Tibial artery (tissue), 4 donors: ENCODE measurements at regions not wholly inside any gene's neighbourhood (a gene's known extent, or its start where the extent isn't known, plus 50 kb on each side); places are given as distances from the start of the nearest gene placed in this dataset.

Experiments
- DNase-seq, 2 donors: peaks; one replicate each; pipeline ENCODE4 v3.0.0-alpha.2; 2019
- H3K27ac ChIP-seq, 2 donors: fragments of 200-600 bp; sonication (generic) in 1 of 2; 1 replicate in 1 of 2; 2 replicates in 1 of 2; pipeline ENCODE4 v1.5.1; 2018 to 2019; ENCODE audit warnings: mild to moderate bottlenecking in 1 of 2
- H3K27me3 ChIP-seq, 2 donors: fragments of 200-600 bp; sonication (generic) in 1 of 2; one replicate each; pipeline versions ENCODE4 v1.5.1 to v1.6.0; 2016 to 2019
- H3K36me3 ChIP-seq, 3 donors: fragments of 200-600 bp; sonication (generic) in 2 of 3; one replicate each; pipeline ENCODE4 v1.5.1; 2016 to 2019; ENCODE audit warnings: mild to moderate bottlenecking in 2 of 3
- H3K4me1 ChIP-seq, 4 donors: fragments of 200-600 bp; sonication (generic) in 2 of 4; 1 replicate in 3 of 4; 2 replicates in 1 of 4; pipeline ENCODE4 v1.5.1; 2016 to 2019
- H3K4me3 ChIP-seq, 2 donors: fragments of 200-600 bp; sonication (generic) in 1 of 2; 1 replicate in 1 of 2; 2 replicates in 1 of 2; pipeline ENCODE4 v1.5.1; 2018 to 2019; ENCODE audit warnings: mild to moderate bottlenecking in 2 of 2
- H3K9me3 ChIP-seq, 3 donors: fragments of 200-600 bp; sonication (generic) in 1 of 3; one replicate each; pipeline ENCODE4 v1.5.1; 2016 to 2019
- intact Hi-C: fragments of 100-400 bp; cut with DNase I; formaldehyde crosslinking; loops from one replicate; pipeline ENCODE4 v1.15.0; 2023; ENCODE audit warnings: low total_unique reads
- TF ChIP-seq, protein P1 (sequence below), 2 experiments: fragments of 200-600 bp in 1 of 2; fragments of 450-650 bp in 1 of 2; IDR thresholded peaks; one replicate each; pipeline ENCODE4 v1.5.1; 2017 to 2019; ENCODE audit warnings: antibody characterized with exemption in 2 of 2, mild to moderate bottlenecking in 1 of 2, moderate library complexity in 1 of 2

DNA sequence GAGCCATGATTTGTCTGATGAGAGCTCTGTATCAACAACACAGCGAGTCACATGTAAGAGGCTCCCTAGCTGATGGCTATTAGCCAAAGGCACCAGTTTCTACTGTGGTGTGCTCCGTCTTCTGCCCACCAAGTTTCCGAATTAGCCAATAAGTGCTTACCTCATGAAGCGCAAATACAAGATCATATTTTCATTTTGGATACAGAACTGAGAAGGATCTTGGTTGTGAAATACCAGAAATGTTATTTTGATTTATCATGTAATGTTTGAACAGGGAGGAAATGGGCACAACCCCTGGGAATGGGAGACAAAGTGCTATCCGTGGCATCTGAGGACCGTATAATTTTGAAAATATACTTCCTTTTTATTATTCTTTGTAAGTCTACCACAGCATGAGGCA, 234.3 kb downstream of the DACT1 start:
- H3K27ac ChIP-seq: no peak overlapping the region
- peaks cover 0 to 15% (median 11%) of the 10 kb centered on the region in 4 donors for H3K4me1 ChIP-seq
- no peaks in the 10 kb centered on the region for H3K9me3 ChIP-seq
- no peaks in the 10 kb centered on the region for H3K27me3 ChIP-seq
- H3K4me3 ChIP-seq: no peak overlapping the region
- TF ChIP-seq, protein P1, sequence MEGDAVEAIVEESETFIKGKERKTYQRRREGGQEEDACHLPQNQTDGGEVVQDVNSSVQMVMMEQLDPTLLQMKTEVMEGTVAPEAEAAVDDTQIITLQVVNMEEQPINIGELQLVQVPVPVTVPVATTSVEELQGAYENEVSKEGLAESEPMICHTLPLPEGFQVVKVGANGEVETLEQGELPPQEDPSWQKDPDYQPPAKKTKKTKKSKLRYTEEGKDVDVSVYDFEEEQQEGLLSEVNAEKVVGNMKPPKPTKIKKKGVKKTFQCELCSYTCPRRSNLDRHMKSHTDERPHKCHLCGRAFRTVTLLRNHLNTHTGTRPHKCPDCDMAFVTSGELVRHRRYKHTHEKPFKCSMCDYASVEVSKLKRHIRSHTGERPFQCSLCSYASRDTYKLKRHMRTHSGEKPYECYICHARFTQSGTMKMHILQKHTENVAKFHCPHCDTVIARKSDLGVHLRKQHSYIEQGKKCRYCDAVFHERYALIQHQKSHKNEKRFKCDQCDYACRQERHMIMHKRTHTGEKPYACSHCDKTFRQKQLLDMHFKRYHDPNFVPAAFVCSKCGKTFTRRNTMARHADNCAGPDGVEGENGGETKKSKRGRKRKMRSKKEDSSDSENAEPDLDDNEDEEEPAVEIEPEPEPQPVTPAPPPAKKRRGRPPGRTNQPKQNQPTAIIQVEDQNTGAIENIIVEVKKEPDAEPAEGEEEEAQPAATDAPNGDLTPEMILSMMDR (IDR thresholded peaks at IDR 0.05): no peak
- intact Hi-C loops: no loop called here
- no peaks in the 10 kb centered on the region for H3K36me3 ChIP-seq
- no peak for DNase-seq

DNA sequence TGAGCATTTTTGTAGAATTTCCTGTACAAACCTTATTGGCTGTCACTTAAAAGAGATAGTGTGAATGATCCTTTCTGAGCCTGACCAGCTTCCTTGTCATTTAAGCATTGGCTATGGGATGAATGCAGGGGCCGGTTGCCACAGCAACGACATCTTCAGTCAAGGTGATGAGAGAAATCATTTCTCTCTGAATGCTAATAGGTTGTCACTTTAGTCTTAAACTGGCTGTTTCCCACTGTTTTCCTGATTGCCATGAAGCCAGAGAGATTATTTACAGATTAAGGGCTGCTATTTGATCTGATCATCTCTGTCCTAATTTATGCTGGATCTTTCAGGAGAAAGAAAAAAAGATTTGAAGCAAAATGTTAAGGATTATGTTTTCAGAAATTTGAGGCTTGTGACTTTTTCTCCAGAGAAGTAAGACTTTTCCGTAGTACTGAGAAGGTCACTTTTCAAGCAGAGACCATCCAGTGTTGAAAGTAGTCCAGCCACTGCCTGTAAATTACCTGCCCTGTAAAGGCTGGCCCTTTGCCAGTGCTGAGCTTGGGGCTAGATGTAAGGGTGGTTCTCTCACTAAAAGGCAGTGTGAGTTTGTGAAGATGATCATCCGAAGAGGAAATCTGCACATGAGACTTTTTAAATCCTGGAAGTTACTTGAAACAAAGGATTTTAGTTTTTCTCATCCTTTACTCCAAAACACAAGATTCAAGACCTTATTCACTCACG, 235.6 kb downstream of the DACT1 start:
- Histone ChIP-seq H3K4me1 (peaks cover 0 to 15% (median 11%) of the 10 kb centered on the region in 4 donors), H3K9me3 (no peaks in the 10 kb centered on the region), H3K27ac (no peak overlapping the region), H3K27me3 (no peaks in the 10 kb centered on the region), H3K4me3 (no peak overlapping the region), H3K36me3 (no peaks in the 10 kb centered on the region)
- DNase-seq: no peak
- intact Hi-C loops: no loop called here
- TF ChIP-seq, protein P1 (IDR thresholded peaks at IDR 0.05): no peak

DNA sequence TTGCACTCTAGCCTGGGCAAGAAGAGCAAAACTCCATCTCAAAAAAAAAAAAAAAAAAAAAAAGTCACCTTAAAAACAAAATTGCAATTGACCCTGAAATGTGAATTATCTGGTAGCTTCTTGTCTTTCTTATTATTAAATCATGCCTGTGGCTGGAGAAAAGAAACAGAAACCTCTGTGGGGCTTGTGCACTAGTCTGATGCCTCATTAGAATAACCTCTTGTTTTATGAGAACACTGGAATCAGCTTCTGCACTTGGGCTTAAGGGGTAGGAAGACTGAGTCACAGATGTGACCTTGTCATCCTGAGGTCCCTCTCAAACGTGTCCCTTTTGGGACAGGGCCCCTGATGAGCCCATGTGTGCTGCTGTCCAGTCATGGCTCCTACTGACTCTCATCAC, 237.9 kb downstream of the DACT1 start:
- Histone ChIP-seq H3K4me3 (no peak overlapping the region), H3K4me1 (peaks cover 0 to 15% (median 11%) of the 10 kb centered on the region in 4 donors), H3K36me3 (no peaks in the 10 kb centered on the region), H3K27me3 (no peaks in the 10 kb centered on the region), H3K9me3 (no peaks in the 10 kb centered on the region), H3K27ac (no peak overlapping the region)
- no peak for DNase-seq
- intact Hi-C loops: no loop called here
- TF ChIP-seq, protein P1 (IDR thresholded peaks at IDR 0.05): no peak

DNA sequence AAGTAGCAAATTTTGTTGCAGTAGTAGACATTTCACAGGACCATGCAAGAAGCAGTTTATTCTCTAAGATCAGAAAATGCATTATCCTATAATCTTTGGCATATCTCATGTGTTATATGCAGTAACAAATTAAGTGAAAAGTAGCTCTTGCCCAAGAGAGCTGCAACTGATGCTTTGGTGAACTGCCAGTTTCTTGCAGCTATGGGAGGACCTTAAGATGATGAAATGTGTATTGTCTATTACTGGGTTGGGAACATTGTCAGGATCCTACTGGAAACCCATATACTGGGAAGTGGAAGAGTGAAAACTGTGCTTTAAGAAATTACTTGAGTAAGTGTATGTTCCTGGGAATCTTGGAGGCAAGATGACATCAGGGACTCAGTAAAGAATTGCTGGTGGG, 238.8 kb downstream of the DACT1 start:
- DNase-seq: no peak
- TF ChIP-seq, protein P1 (IDR thresholded peaks at IDR 0.05): no peak
- Histone ChIP-seq H3K4me3 (no peak overlapping the region), H3K27ac (no peak overlapping the region), H3K36me3 (no peaks in the 10 kb centered on the region), H3K27me3 (no peaks in the 10 kb centered on the region), H3K4me1 (peaks cover 0 to 10% (median 9%) of the 10 kb centered on the region in 4 donors), H3K9me3 (no peaks in the 10 kb centered on the region)
- intact Hi-C loops: no loop called here

DNA sequence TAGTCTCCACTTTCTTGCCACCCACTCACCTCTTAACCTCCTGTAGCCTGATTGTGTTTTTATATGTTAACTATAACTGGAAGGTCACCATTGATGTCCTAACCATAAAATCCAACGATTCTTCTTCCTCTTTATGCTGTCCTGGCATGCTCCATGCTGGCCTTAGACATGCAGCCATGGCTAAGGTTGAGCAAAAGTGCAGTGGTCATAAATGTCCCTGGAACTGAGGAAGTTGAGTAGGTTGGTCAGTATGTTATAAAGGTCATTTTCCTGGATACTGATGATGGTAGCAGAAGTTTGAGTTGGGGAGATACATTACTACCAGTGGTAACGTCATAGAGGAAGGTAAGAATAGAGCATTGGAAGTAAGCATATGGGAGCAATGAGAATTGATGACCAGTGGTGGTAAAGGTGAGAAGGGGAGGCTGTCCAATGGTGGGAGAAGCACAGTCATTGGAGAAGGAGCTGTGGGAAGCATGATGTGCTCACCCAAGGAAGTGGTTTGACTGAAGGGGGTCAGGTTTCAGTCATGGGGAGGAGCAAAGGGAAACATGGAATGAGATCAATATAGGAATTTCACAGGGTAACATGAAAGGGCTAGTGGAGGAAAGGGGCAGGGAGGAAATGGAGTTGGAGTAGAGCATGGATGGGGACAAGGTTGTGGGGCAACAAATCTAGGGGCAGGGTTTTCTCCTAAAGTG, 240.8 kb downstream of the DACT1 start:
- Histone ChIP-seq H3K27me3 (no peaks in the 10 kb centered on the region), H3K36me3 (no peaks in the 10 kb centered on the region), H3K4me3 (no peak overlapping the region), H3K27ac (no peak overlapping the region), H3K9me3 (no peaks in the 10 kb centered on the region), H3K4me1 (peaks cover 0 to 5% (median 3%) of the 10 kb centered on the region in 4 donors)
- intact Hi-C loops: no loop called here
- DNase-seq: no peak
- TF ChIP-seq, protein P1 (IDR thresholded peaks at IDR 0.05): no peak
